ENCODE measurements at regions not wholly inside any gene's neighbourhood (a gene's known extent, or its start where the extent isn't known, plus 50 kb on each side); places are given as distances from the start of the nearest gene placed in this dataset.

DNA sequence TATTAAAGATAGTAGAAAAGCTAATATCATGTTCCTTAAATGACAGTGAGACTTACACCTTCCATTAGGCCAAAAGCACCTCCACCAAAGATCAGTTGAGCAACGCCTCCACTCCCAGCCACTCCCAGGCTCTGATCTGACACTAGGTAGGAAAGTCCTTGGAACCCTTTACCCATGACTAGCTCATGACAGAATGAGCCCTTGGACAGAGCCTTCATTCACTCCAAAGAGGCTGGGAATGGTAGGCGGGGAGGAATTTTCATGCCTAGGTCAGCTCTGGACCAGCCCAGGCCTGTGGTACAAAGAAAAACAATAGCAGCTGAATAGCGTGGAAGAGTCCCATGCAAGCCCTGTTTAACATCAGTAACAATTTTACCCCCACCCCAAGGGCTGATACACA lies 493.7 kb downstream of the NR2F1-AS1 start:
- TF ChIP-seq, protein P1, sequence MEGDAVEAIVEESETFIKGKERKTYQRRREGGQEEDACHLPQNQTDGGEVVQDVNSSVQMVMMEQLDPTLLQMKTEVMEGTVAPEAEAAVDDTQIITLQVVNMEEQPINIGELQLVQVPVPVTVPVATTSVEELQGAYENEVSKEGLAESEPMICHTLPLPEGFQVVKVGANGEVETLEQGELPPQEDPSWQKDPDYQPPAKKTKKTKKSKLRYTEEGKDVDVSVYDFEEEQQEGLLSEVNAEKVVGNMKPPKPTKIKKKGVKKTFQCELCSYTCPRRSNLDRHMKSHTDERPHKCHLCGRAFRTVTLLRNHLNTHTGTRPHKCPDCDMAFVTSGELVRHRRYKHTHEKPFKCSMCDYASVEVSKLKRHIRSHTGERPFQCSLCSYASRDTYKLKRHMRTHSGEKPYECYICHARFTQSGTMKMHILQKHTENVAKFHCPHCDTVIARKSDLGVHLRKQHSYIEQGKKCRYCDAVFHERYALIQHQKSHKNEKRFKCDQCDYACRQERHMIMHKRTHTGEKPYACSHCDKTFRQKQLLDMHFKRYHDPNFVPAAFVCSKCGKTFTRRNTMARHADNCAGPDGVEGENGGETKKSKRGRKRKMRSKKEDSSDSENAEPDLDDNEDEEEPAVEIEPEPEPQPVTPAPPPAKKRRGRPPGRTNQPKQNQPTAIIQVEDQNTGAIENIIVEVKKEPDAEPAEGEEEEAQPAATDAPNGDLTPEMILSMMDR (conservative IDR thresholded peaks at IDR 0.05), result no peak
- no peak for TF ChIP-seq ZFX (IDR thresholded peaks at IDR 0.05)
